ENCODE measurements at regions not wholly inside any gene's neighbourhood (a gene's known extent, or its start where the extent isn't known, plus 50 kb on each side); places are given as distances from the start of the nearest gene placed in this dataset.

DNA sequence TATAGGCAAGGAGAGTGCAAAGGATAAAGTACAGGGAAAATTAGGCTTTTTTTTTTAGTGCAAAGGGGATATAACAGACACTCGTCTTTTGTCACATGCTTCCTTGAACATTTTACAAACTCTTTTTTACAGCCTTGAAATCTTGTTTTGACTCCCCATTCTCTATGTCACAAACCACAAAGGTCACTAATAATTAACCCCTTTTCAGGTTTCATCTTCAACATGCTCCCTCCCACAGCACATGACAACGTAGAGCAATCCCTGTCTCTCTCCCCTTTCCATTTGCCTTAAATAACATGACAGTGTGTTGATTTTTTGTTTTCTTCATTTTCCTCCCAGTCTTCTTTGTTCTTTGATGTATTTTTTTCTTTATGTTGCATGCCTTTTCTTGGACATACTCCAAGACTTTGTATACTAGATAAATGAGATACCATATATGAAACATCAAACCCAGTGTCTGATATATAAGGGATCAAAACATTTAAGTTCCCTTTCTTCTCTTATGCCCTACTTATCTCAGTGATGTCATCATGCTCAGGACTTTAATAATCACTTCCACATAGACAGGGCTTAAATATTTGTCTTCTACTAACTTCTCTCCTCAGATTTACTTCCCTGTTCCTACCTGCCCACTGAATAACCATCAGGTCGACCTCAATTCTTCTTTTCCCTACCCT is 378.7 kb upstream of the HSF2 start:
- Histone ChIP-seq H3K27me3 (replicated peaks in 1 of 2; ENCODE audit: control insufficient read depth in 2 of 2, insufficient read depth in 2 of 2, low read length in 1 of 2) (no peaks in the 10 kb centered on the region), H3K79me2 (ENCODE audit: control insufficient read depth, insufficient read depth, low read length) (no peaks in the 10 kb centered on the region), H2AFZ (ENCODE audit: control insufficient read depth, low read depth, low read length) (no peak overlapping the region), H3K4me1 (ENCODE audit: control insufficient read depth, insufficient read depth, low read length) (no peaks in the 10 kb centered on the region), H3K9me3 (replicated peaks; ENCODE audit: control insufficient read depth, insufficient read depth, low read length) (no peaks in the 10 kb centered on the region), H3K9ac (ENCODE audit: control insufficient read depth, insufficient read depth, low read length) (no peak overlapping the region), H4K20me1 (ENCODE audit: control insufficient read depth, insufficient read depth) (no peaks in the 10 kb centered on the region), H3K27ac (ENCODE audit: control insufficient read depth, insufficient read depth) (no peak overlapping the region), H3K4me3 (no peak overlapping the region), H3K4me2 (ENCODE audit: control insufficient read depth, insufficient read depth) (no peak overlapping the region), H3K36me3 (ENCODE audit: control insufficient read depth in 2 of 2, insufficient read depth in 2 of 2, low read length in 1 of 2) (no peaks in the 10 kb centered on the region)
- intact Hi-C loops (cut with micrococcal nuclease; ENCODE audit: unreplicated experiment), result no loop called here
- FAIRE-seq, result no peak
- in situ Hi-C loops (cut with MboI), result loop anchor here (10.0 kb wide), 1 partner anchor 956 kb away; no protein-coding TSS in a partner anchor
- peak; percentile 90 for ATAC-seq
- ChIA-PET CTCF (interaction anchor here (2.3 kb wide), 1 partner anchor 13 kb away, joined by 10 read pairs; no protein-coding TSS in a partner anchor), POLR2A (no interaction called here), RAD21 (ENCODE audit: unreplicated experiment) (no interaction called here), SMC1A (ENCODE audit: uncharacterized antibody, unreplicated experiment) (no interaction called here)
- peak; percentile 13 for DNase-seq (ENCODE audit: low read depth, low spot score)
- no TSS peak for BruUV-seq (replicated peaks)
- 2% methylated on average over 3 of the region's 3 CpGs for WGBS (ENCODE audit: insufficient coverage, insufficient replicate concordance, low lambda C conversion rate, missing lambda C conversion rate)
- no peak for TF ChIP-seq TCF7 (IDR thresholded peaks at IDR 0.05; ENCODE audit: borderline replicate concordance)
- no peak for TF ChIP-seq ZSCAN29 (IDR thresholded peaks at IDR 0.05)
- TF ChIP-seq RAD51 (IDR thresholded peaks at IDR 0.05), result peak; percentile 55
- TF ChIP-seq ZNF592 (IDR thresholded peaks at IDR 0.05), result no peak
- TF ChIP-seq NR2F1 (conservative IDR thresholded peaks at IDR 0.05), result peak; percentile 92
- TF ChIP-seq IKZF2 (IDR thresholded peaks at IDR 0.05), result 0 out of 4 replicates have a peak, but pooled peaks of 1 of the 2 experiments have one; percentile 15
- no peak for TF ChIP-seq SRF (IDR thresholded peaks at IDR 0.05; ENCODE audit: low read depth in 2 of 2, low read length in 2 of 2)
- TF ChIP-seq ATF7 (IDR thresholded peaks at IDR 0.05; ENCODE audit: low read depth), result peak; percentile 56; the same call in 1 of the 2 replicates
- 0 out of 2 replicates have a peak, but pooled peaks have one; percentile 50 for TF ChIP-seq JUND (IDR thresholded peaks at IDR 0.05; ENCODE audit: low read depth, low read length)
- TF ChIP-seq BHLHE40 (IDR thresholded peaks at IDR 0.05; ENCODE audit: borderline replicate concordance in 1 of 2, low read depth in 2 of 2, low read length in 1 of 2), result peak in 1 of 2 experiments; percentile 14; a peak in 1 of 4 replicates

Measured in GM12878 (cell line).